ENCODE measurements at regions not wholly inside any gene's neighbourhood (a gene's known extent, or its start where the extent isn't known, plus 50 kb on each side); places are given as distances from the start of the nearest gene placed in this dataset.

DNA sequence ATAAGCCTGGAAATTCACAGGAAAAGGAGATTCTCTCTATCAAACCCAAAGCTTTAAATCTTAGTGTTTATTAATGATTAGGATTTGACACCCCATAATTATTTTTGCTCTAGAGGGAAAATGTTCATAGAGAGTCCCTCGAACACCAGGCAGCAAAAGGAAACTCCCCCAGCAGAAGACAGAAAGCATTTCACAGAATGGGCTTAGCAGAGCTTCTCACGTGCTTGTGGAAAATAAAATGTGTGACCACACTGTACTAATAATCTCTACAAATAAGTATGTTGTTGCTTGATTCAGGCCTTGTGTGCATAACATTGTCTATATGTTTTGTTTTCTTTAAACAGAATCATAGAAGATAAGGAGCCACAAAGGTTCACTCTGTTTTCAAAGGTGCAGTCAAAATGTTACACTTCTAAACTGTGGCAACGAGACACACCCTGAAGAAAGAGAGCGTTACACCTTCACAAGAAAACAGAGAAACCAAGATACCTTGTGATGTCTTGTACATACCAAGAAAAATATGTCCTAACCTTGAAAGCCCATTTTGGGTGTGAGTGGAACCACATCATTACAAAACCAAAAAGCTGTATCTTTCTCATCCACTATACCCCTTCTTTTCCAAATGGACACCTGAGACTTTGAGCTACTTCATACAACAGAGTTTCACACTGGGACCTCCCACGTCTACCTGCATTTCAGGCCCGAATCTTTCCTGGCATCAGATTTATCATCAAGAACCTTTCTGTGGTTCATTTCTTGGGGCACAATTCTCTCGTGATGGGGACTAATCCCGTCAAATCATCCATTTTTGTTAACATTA lies 282.5 kb downstream of the ETS1 start:
- TF ChIP-seq, protein P1, sequence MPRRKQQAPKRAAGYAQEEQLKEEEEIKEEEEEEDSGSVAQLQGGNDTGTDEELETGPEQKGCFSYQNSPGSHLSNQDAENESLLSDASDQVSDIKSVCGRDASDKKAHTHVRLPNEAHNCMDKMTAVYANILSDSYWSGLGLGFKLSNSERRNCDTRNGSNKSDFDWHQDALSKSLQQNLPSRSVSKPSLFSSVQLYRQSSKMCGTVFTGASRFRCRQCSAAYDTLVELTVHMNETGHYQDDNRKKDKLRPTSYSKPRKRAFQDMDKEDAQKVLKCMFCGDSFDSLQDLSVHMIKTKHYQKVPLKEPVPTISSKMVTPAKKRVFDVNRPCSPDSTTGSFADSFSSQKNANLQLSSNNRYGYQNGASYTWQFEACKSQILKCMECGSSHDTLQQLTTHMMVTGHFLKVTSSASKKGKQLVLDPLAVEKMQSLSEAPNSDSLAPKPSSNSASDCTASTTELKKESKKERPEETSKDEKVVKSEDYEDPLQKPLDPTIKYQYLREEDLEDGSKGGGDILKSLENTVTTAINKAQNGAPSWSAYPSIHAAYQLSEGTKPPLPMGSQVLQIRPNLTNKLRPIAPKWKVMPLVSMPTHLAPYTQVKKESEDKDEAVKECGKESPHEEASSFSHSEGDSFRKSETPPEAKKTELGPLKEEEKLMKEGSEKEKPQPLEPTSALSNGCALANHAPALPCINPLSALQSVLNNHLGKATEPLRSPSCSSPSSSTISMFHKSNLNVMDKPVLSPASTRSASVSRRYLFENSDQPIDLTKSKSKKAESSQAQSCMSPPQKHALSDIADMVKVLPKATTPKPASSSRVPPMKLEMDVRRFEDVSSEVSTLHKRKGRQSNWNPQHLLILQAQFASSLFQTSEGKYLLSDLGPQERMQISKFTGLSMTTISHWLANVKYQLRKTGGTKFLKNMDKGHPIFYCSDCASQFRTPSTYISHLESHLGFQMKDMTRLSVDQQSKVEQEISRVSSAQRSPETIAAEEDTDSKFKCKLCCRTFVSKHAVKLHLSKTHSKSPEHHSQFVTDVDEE (CRISPR knock-in tag; IDR thresholded peaks at IDR 0.05) = no peak
- TF ChIP-seq ESRRG (CRISPR knock-in tag; IDR thresholded peaks at IDR 0.05) = no peak
- ATAC-seq = no peak

DNA sequence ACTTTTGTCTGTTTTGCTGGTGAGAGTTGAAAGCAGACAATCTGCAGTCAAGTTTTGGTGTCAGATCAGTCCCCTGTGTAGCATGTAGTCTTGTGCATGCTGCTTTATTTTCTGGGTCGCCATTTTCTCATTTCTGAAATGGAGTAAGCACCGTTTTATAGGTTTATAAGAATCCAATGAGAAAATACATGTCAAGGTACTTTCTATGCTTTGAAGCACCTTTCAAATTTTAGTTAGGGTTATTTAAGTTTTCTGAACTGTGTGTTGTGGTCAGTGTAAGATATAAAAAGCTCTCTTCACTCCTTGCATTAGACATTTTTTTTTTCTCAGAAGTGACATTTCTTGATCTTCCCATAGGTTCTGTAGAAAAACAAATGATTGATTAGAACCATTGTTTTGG lies 283.2 kb downstream of the ETS1 start:
- TF ChIP-seq, protein P2, sequence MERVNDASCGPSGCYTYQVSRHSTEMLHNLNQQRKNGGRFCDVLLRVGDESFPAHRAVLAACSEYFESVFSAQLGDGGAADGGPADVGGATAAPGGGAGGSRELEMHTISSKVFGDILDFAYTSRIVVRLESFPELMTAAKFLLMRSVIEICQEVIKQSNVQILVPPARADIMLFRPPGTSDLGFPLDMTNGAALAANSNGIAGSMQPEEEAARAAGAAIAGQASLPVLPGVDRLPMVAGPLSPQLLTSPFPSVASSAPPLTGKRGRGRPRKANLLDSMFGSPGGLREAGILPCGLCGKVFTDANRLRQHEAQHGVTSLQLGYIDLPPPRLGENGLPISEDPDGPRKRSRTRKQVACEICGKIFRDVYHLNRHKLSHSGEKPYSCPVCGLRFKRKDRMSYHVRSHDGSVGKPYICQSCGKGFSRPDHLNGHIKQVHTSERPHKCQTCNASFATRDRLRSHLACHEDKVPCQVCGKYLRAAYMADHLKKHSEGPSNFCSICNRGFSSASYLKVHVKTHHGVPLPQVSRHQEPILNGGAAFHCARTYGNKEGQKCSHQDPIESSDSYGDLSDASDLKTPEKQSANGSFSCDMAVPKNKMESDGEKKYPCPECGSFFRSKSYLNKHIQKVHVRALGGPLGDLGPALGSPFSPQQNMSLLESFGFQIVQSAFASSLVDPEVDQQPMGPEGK (CRISPR knock-in tag; IDR thresholded peaks at IDR 0.05; ENCODE audit: borderline replicate concordance) = no peak
- no peak for TF ChIP-seq ZC3H10 (CRISPR knock-in tag; IDR thresholded peaks at IDR 0.05)
- TF ChIP-seq CSDC2 (CRISPR knock-in tag; IDR thresholded peaks at IDR 0.05) = no peak
- TF ChIP-seq ARNTL (CRISPR knock-in tag; IDR thresholded peaks at IDR 0.05; ENCODE audit: borderline replicate concordance, low read depth) = no peak
- TF ChIP-seq, protein P3, sequence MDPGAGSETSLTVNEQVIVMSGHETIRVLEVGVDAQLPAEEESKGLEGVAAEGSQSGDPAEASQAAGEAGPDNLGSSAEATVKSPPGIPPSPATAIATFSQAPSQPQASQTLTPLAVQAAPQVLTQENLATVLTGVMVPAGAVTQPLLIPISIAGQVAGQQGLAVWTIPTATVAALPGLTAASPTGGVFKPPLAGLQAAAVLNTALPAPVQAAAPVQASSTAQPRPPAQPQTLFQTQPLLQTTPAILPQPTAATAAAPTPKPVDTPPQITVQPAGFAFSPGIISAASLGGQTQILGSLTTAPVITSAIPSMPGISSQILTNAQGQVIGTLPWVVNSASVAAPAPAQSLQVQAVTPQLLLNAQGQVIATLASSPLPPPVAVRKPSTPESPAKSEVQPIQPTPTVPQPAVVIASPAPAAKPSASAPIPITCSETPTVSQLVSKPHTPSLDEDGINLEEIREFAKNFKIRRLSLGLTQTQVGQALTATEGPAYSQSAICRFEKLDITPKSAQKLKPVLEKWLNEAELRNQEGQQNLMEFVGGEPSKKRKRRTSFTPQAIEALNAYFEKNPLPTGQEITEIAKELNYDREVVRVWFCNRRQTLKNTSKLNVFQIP (CRISPR knock-in tag; IDR thresholded peaks at IDR 0.05; ENCODE audit: borderline replicate concordance, low read depth) = no peak
- no peak for ATAC-seq

DNA sequence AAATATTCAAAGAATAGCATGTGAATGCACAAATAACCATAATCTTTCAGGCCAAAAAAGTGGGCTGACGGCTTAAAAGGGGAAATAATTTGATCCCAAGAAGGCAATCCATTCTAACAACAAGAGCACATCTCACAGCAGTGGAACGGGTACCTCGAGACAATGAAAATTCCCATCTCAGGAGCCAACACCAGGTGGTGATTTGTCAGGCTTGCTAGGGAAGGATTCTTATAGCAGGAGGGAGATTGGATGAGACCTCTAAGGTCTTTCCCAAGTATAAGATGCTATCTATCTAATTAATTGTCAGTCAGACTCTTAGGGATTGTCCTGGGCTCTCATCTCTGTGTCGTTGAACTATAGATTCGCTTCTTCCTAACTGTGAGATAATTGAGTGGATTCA lies 284.0 kb downstream of the ETS1 start:
- ATAC-seq = no peak

More for the DNA sequence above, 284.0 kb downstream of the ETS1 start:
- TF ChIP-seq BACH2 (CRISPR knock-in tag; IDR thresholded peaks at IDR 0.05; ENCODE audit: borderline replicate concordance) (no peak), OSR1 (CRISPR knock-in tag; IDR thresholded peaks at IDR 0.05) (no peak), ZNF70 (CRISPR knock-in tag; IDR thresholded peaks at IDR 0.05) (no peak), ZFP3 (CRISPR knock-in tag; IDR thresholded peaks at IDR 0.05) (no peak), ARNTL (CRISPR knock-in tag; IDR thresholded peaks at IDR 0.05; ENCODE audit: borderline replicate concordance, low read depth) (no peak), RARB (CRISPR knock-in tag; IDR thresholded peaks at IDR 0.05) (no peak), PPARA (CRISPR knock-in tag; IDR thresholded peaks at IDR 0.05; ENCODE audit: borderline replicate concordance) (no peak), ISL1 (CRISPR knock-in tag; IDR thresholded peaks at IDR 0.05) (no peak), SNAI2 (CRISPR knock-in tag; IDR thresholded peaks at IDR 0.05) (no peak), GLIS3 (CRISPR knock-in tag; IDR thresholded peaks at IDR 0.05) (no peak), TOX (CRISPR knock-in tag; IDR thresholded peaks at IDR 0.05; ENCODE audit: borderline replicate concordance) (no peak), ZC3H10 (CRISPR knock-in tag; IDR thresholded peaks at IDR 0.05) (no peak), ZNF565 (CRISPR knock-in tag; conservative IDR thresholded peaks at IDR 0.05; ENCODE audit: low read depth) (no peak), TCF4 (CRISPR knock-in tag; IDR thresholded peaks at IDR 0.05; ENCODE audit: borderline replicate concordance) (no peak), CSDC2 (CRISPR knock-in tag; IDR thresholded peaks at IDR 0.05) (no peak)
- TF ChIP-seq, protein P4, sequence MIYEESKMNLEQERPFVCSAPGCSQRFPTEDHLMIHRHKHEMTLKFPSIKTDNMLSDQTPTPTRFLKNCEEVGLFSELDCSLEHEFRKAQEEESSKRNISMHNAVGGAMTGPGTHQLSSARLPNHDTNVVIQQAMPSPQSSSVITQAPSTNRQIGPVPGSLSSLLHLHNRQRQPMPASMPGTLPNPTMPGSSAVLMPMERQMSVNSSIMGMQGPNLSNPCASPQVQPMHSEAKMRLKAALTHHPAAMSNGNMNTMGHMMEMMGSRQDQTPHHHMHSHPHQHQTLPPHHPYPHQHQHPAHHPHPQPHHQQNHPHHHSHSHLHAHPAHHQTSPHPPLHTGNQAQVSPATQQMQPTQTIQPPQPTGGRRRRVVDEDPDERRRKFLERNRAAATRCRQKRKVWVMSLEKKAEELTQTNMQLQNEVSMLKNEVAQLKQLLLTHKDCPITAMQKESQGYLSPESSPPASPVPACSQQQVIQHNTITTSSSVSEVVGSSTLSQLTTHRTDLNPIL (CRISPR knock-in tag; IDR thresholded peaks at IDR 0.05; ENCODE audit: low read depth) = no peak
- TF ChIP-seq, protein P3 (CRISPR knock-in tag; IDR thresholded peaks at IDR 0.05; ENCODE audit: borderline replicate concordance, low read depth) = no peak
- TF ChIP-seq, protein P2 (CRISPR knock-in tag; IDR thresholded peaks at IDR 0.05; ENCODE audit: borderline replicate concordance) = no peak
- TF ChIP-seq, protein P5, sequence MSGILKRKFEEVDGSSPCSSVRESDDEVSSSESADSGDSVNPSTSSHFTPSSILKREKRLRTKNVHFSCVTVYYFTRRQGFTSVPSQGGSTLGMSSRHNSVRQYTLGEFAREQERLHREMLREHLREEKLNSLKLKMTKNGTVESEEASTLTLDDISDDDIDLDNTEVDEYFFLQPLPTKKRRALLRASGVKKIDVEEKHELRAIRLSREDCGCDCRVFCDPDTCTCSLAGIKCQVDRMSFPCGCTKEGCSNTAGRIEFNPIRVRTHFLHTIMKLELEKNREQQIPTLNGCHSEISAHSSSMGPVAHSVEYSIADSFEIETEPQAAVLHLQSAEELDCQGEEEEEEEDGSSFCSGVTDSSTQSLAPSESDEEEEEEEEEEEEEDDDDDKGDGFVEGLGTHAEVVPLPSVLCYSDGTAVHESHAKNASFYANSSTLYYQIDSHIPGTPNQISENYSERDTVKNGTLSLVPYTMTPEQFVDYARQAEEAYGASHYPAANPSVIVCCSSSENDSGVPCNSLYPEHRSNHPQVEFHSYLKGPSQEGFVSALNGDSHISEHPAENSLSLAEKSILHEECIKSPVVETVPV (CRISPR knock-in tag; IDR thresholded peaks at IDR 0.05) = no peak
